Left lung (tissue), 4 donors: ENCODE measurements at regions not wholly inside any gene's neighbourhood (a gene's known extent, or its start where the extent isn't known, plus 50 kb on each side); places are given as distances from the start of the nearest gene placed in this dataset.

ENCODE experiments used
- ATAC-seq: fragments of 200-7000 bp; cut with Tn5 transposase; one replicate; pipeline ENCODE4 v1.9.1; 2020; ENCODE audit warnings: moderate library complexity
- DNase-seq, 4 donors: peaks; one replicate each; pipeline ENCODE4 v3.0.0-alpha.2; 2013 to 2020
- H3K27ac ChIP-seq, 2 donors: fragments of 200-600 bp; sonication (generic) in 1 of 2; one replicate each; pipeline versions ENCODE4 v1.5.0 to v1.8.0; 2020 to 2021
- H3K27me3 ChIP-seq, 2 donors: fragments of 200-600 bp; sonication (generic) in 1 of 2; one replicate each; pipeline versions ENCODE4 v1.5.0 to v1.8.0; 2020 to 2021
- H3K36me3 ChIP-seq, 2 donors: fragments of 200-600 bp; sonication (generic) in 1 of 2; one replicate each; pipeline versions ENCODE4 v1.5.0 to v1.8.0; 2020 to 2021
- H3K4me1 ChIP-seq, 2 donors: fragments of 200-600 bp; one replicate each; pipeline ENCODE4 v1.8.0; 2021
- H3K4me3 ChIP-seq, 2 donors: fragments of 200-600 bp; sonication (generic) in 1 of 2; one replicate each; pipeline versions ENCODE4 v1.5.0 to v1.8.0; 2020 to 2021; ENCODE audit warnings: mild to moderate bottlenecking in 1 of 2
- H3K9me3 ChIP-seq, 2 donors: fragments of 200-600 bp; sonication (generic) in 1 of 2; one replicate each; pipeline versions ENCODE4 v1.5.0 to v1.8.0; 2020 to 2021
- CTCF ChIP-seq, 2 donors: fragments of 200-600 bp; sonication (generic) in 1 of 2; IDR thresholded peaks; one replicate each; pipeline versions ENCODE4 v1.5.0 to v1.8.0; 2021; ENCODE audit warnings: antibody characterized with exemption in 2 of 2
- intact Hi-C, 2 donors: fragments of 100-400 bp; cut with DNase I; formaldehyde crosslinking; loops; one replicate each; pipeline versions ENCODE4 v1.11.2 to v1.14.2; 2022
- donor health status: DM: no; HTN: yes; CAD: no.
- donor health status: DM: no; HTN: no; CAD: no.

- Histone ChIP-seq H3K9me3 (peaks cover 0 to 14% of the 10 kb centered on the region in 2 donors), H3K4me1 (no peaks in the 10 kb centered on the region), H3K27ac (no peak overlapping the region), H3K27me3 (no peaks in the 10 kb centered on the region), H3K4me3 (no peak overlapping the region), H3K36me3 (no peaks in the 10 kb centered on the region)
- DNase-seq: no peak
- no peak for ATAC-seq
- TF ChIP-seq CTCF (IDR thresholded peaks at IDR 0.05): no peak
- intact Hi-C loops: no loop called here
Observed at GRCh38 chr5:18496041-18496440, 861.8 kb downstream of the TAF11L14 start.

DNA sequence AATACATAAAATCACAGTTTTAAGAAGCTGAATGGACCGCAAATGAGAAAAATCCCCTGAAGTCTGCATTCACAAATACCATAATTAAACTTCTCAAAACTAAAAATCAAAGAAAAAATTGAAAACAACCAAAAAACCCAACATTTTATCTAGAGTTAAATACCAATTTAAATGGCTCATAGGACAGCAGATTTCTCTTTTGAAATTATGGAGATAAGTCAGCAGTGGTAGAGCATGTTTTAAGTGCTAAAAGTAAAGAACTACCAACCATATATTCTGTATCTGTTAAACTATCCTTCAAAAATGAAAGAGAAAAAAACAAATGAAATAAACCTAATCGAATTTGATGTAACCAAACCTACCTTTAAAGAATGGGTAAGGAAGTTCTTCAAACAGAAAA is 862.8 kb downstream of the TAF11L14 start:
- Histone ChIP-seq H3K27me3 (no peaks in the 10 kb centered on the region), H3K36me3 (no peaks in the 10 kb centered on the region), H3K9me3 (peaks cover 0 to 14% of the 10 kb centered on the region in 2 donors), H3K27ac (no peak overlapping the region), H3K4me3 (no peak overlapping the region), H3K4me1 (no peaks in the 10 kb centered on the region)
- intact Hi-C loops: no loop called here
- ATAC-seq (no peak), DNase-seq (no peak)
- TF ChIP-seq CTCF (IDR thresholded peaks at IDR 0.05): no peak

GRCh38 chr5:18503797-18504328 is 869.6 kb downstream of the TAF11L14 start:
- H3K4me3 ChIP-seq: no peak overlapping the region
- ATAC-seq (no peak), DNase-seq (no peak)
- H3K27ac ChIP-seq: no peak overlapping the region
- H3K4me1 ChIP-seq: no peaks in the 10 kb centered on the region
- no peaks in the 10 kb centered on the region for H3K9me3 ChIP-seq
- no peak for TF ChIP-seq CTCF (IDR thresholded peaks at IDR 0.05)
- H3K27me3 ChIP-seq: no peaks in the 10 kb centered on the region
- intact Hi-C loops: no loop called here
- H3K36me3 ChIP-seq: no peaks in the 10 kb centered on the region

- Histone ChIP-seq H3K27me3 (no peaks in the 10 kb centered on the region), H3K27ac (no peak overlapping the region), H3K36me3 (no peaks in the 10 kb centered on the region), H3K9me3 (peaks cover 0 to 4% of the 10 kb centered on the region in 2 donors), H3K4me1 (no peaks in the 10 kb centered on the region), H3K4me3 (no peak overlapping the region)
- no peak for DNase-seq
- intact Hi-C loops: no loop called here
- ATAC-seq: no peak
- TF ChIP-seq CTCF (IDR thresholded peaks at IDR 0.05): no peak
Observed at GRCh38 chr5:18507114-18507513, 872.9 kb downstream of the TAF11L14 start.

GRCh38 chr5:18517641-18518380 is 883.6 kb downstream of the TAF11L14 start:
- H3K27ac ChIP-seq: no peak overlapping the region
- H3K36me3 ChIP-seq: no peaks in the 10 kb centered on the region
- peaks cover 0 to 16% of the 10 kb centered on the region in 2 donors for H3K9me3 ChIP-seq
- H3K27me3 ChIP-seq: no peaks in the 10 kb centered on the region
- no peak for ATAC-seq
- intact Hi-C loops: no loop called here
- no peak overlapping the region for H3K4me3 ChIP-seq
- TF ChIP-seq CTCF (IDR thresholded peaks at IDR 0.05): no peak
- H3K4me1 ChIP-seq: no peaks in the 10 kb centered on the region
- no peak for DNase-seq
